ENCODE measurements at regions not wholly inside any gene's neighbourhood (a gene's known extent, or its start where the extent isn't known, plus 50 kb on each side); places are given as distances from the start of the nearest gene placed in this dataset.

DNA sequence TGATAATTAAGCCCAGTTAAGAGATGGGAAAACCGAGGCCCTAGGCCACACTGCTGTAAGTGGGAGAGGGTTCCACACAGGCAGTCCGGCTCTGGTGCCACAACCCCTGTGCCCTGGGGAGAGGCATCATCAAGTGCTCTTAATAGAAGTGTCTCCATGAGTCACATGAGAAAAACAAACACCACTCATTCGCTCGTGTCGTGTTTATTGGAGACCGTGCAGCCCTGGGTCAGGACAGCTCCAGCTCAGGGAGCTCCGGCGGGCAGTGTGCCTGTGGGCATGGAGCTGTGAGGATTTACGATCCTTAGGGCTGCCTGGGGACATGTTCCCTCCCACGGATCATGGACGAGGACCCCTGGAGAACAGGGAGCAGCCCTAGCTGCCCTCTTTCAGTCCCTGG, 658.5 kb downstream of the AJAP1 start:
- DNase-seq = no peak
- no peaks in the 10 kb centered on the region for H3K9me3 ChIP-seq
- intact Hi-C loops (cut with DNase I; ENCODE audit: low total_unique reads) (no loop called here), in situ Hi-C loops (cut with MboI; ENCODE audit: low pct_ligation_motif_present in 1 of 4, low pct_unique_long_range_greater_than_20kb in 1 of 4, low sequenced_read_pairs in 3 of 4) (no loop called here)
- 28% methylated on average over 11 of the region's 11 CpGs; no CpG with 5 or more reads in 1 of the 2 donors for WGBS, 2 donors (ENCODE audit: low coverage in 1 of 2)
- H3K36me3 ChIP-seq = no peaks in the 10 kb centered on the region
- TF ChIP-seq EP300 (IDR thresholded peaks at IDR 0.05; ENCODE audit: low read depth) (no peak), CTCF (IDR thresholded peaks at IDR 0.05) (no peak), POLR2A (IDR thresholded peaks at IDR 0.05) (no peak), POLR2AphosphoS5 (IDR thresholded peaks at IDR 0.05) (no peak)
- no peak overlapping the region for H3K27ac ChIP-seq
- no peak overlapping the region for H3K4me3 ChIP-seq
- H3K27me3 ChIP-seq = no peaks in the 10 kb centered on the region
- no peaks in the 10 kb centered on the region for H3K4me1 ChIP-seq

DNA sequence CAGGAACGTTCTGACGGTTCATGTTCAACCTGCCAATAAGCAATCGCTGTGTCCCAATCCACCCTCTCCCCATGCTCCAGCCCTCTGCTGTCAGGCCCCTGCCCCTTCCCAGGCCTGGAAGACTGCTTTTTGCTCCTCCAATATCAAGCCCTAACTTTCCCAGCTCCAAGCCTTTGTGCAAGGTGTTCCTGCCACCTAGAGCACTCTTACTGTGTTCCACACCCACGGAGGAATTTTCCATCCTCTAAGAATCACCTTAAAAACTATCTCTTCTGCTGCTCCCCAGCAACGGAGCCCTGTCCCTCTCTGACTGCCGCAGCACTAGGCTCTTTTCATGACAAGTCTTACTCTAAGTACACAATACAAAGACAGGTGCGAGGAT, 657.9 kb downstream of the AJAP1 start:
- intact Hi-C loops (cut with DNase I; ENCODE audit: low total_unique reads) = no loop called here
- Histone ChIP-seq H3K9me3 (no peaks in the 10 kb centered on the region), H3K36me3 (no peaks in the 10 kb centered on the region), H3K4me1 (no peaks in the 10 kb centered on the region), H3K27me3 (no peaks in the 10 kb centered on the region), H3K27ac (no peak overlapping the region), H3K4me3 (no peak overlapping the region)
- TF ChIP-seq POLR2A (IDR thresholded peaks at IDR 0.05) = no peak
- no peak for TF ChIP-seq CTCF (IDR thresholded peaks at IDR 0.05)
- TF ChIP-seq POLR2AphosphoS5 (IDR thresholded peaks at IDR 0.05) = no peak
- TF ChIP-seq EP300 (IDR thresholded peaks at IDR 0.05; ENCODE audit: low read depth) = no peak
- WGBS, 2 donors (ENCODE audit: low coverage in 1 of 2) = 79 to 83% methylated on average over 5 to 7 of the region's 7 CpGs
- in situ Hi-C loops (cut with MboI; ENCODE audit: low pct_ligation_motif_present in 1 of 4, low pct_unique_long_range_greater_than_20kb in 1 of 4, low sequenced_read_pairs in 3 of 4) = no loop called here
- DNase-seq = no peak

DNA sequence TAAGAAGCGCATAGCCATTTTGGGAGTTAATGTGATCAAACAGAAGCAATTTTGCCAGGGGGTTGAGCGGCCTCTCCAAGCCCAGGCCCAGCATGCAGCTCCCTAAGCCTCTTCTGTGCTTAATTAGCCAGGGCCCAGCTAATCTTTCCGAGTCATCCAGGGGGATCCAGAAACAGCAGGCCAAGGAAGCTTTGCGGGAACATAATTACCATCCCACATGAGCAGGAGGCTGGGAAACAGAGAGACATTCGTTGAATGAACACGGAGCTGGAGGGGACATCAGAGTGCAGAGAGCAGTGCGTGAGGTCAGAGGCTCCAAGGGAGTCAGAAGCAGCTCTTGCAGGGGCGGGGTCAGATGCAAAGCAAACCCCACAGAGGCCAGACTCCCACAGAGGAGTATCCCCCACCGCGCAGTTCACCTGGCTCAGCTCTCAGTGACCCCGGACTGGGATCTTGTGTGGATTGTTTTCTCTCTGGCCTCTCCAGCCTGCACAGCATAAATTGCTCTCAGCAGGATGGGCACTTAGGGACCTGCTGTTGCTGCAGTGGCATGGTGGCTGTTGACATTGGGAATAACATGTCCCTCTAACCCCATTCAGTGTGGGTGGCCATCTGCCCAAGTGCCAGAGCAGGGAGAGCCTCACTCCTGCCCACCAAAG, 657.4 kb downstream of the AJAP1 start:
- no peak for TF ChIP-seq CTCF (IDR thresholded peaks at IDR 0.05)
- no peak for TF ChIP-seq EP300 (IDR thresholded peaks at IDR 0.05; ENCODE audit: low read depth)
- no peak for TF ChIP-seq POLR2A (IDR thresholded peaks at IDR 0.05)
- TF ChIP-seq POLR2AphosphoS5 (IDR thresholded peaks at IDR 0.05) = no peak
- Histone ChIP-seq H3K4me1 (no peaks in the 10 kb centered on the region), H3K36me3 (no peaks in the 10 kb centered on the region), H3K9me3 (no peaks in the 10 kb centered on the region), H3K27me3 (no peaks in the 10 kb centered on the region), H3K4me3 (no peak overlapping the region), H3K27ac (no peak overlapping the region)
- DNase-seq = no peak
- intact Hi-C loops (cut with DNase I; ENCODE audit: low total_unique reads) = no loop called here
- in situ Hi-C loops (cut with MboI; ENCODE audit: low pct_ligation_motif_present in 1 of 4, low pct_unique_long_range_greater_than_20kb in 1 of 4, low sequenced_read_pairs in 3 of 4) = no loop called here
- 49 to 59% methylated on average over 4 to 11 of the region's 11 CpGs for WGBS, 2 donors (ENCODE audit: low coverage in 1 of 2)

- TF ChIP-seq POLR2A (IDR thresholded peaks at IDR 0.05) = no peak
- no peak for TF ChIP-seq POLR2AphosphoS5 (IDR thresholded peaks at IDR 0.05)
- no peak for TF ChIP-seq EP300 (IDR thresholded peaks at IDR 0.05; ENCODE audit: low read depth)
- no peak for TF ChIP-seq CTCF (IDR thresholded peaks at IDR 0.05)
- Histone ChIP-seq H3K27me3 (no peaks in the 10 kb centered on the region), H3K9me3 (no peaks in the 10 kb centered on the region), H3K27ac (no peak overlapping the region), H3K4me1 (no peaks in the 10 kb centered on the region), H3K36me3 (no peaks in the 10 kb centered on the region), H3K4me3 (no peak overlapping the region)
- no peak for DNase-seq
- intact Hi-C loops (cut with DNase I; ENCODE audit: low total_unique reads) = no loop called here
- in situ Hi-C loops (cut with MboI; ENCODE audit: low pct_ligation_motif_present in 1 of 4, low pct_unique_long_range_greater_than_20kb in 1 of 4, low sequenced_read_pairs in 3 of 4) = no loop called here
- WGBS, 2 donors (ENCODE audit: low coverage in 1 of 2) = 64 to 100% methylated on average over 2 to 12 of the region's 12 CpGs
Observed at GRCh38 chr1:5311147-5311546, 656.7 kb downstream of the AJAP1 start.
